Urothelium cell line (cell line): ENCODE measurements at regions not wholly inside any gene's neighbourhood (a gene's known extent, or its start where the extent isn't known, plus 50 kb on each side); places are given as distances from the start of the nearest gene placed in this dataset.
"Not testable (repeated sequence)": the region's sequence is repeated elsewhere in the genome, so short reads cannot be mapped to it uniquely, and the experiment has no call there.

Source experiments
- DNase-seq: peaks from one replicate; pipeline ENCODE4 v3.0.0; 2011; ENCODE audit warnings: low spot score, mixed read lengths
- FAIRE-seq: peaks from 2 replicates; lab custom pipeline; 2011; peaks lifted over from hg19 to GRCh38; lab: Jason Lieb, UNC

- FAIRE-seq, result no peak
Observed at GRCh38 chr15:45804028-45804427, 169.2 kb downstream of the SQOR start.

DNA sequence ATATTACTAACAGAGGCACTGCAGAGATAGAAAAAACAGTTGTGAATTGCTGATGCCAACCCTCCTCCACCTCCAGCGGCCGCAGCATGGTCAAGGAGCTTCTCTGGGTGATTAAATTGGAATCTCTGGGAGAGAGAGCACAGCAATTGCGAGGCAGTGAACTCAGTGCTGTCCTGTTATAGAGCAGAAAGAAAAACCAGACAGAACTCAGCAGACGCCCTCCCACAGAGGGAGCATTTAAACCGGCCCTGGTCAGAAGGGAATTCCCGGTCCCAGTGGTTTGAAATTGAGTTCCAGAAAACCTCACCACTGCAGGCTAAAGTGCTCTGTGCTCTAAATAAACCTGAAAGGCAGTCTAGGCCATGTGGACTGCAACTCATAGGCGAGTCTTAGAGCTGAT, 175.4 kb downstream of the SQOR start:
- no peak for FAIRE-seq
- DNase-seq, result no peak

More at GRCh38 chr15:45804028-45804427, 169.2 kb downstream of the SQOR start:
- no peak for DNase-seq

DNA sequence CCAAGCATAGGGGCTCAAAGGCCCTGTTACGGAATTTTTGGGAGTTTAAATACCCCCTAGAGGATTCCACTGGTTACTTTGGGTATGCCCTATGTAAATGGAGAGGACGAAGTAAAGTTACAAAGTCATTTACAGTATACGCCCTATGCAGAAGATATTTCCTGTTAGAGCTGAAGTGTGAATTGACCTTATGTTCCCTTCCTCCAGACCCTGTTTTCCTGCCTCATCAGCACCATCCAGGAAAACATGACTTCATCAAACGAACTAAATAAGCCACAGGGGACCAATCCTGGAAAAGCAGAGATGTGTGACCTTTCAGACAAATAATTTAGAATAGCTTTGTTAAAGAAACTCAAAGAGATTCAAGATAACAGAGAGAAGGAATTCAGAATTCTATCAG, 177.4 kb downstream of the SQOR start:
- FAIRE-seq (no peak), DNase-seq (no peak)

DNA sequence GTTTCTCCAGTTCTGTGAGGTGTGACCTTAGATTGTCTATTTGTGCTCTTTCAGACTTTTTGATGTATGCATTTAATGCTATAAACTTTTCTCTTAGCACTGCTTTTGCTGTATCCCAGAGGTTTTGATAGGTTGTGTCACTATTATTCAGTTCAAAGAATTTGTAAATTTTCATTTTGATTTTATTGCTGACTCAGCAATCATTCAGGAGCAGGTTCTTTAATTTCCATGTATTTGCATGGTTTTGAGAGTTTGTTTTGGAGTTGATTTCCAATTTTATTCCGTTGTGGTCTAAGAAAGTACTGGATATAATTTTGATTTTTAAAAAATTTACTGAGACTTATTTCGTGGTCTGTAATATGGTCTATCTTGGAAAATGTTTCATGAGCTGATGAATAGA, 182.7 kb downstream of the SQOR start:
- not testable (repeated sequence) for DNase-seq, FAIRE-seq

- DNase-seq, result no peak
- no peak for FAIRE-seq
Observed at GRCh38 chr15:45821390-45821789, 186.6 kb downstream of the SQOR start.

- DNase-seq, FAIRE-seq: not testable (repeated sequence)
Observed at GRCh38 chr15:45822968-45823367, 188.1 kb downstream of the SQOR start.

DNA sequence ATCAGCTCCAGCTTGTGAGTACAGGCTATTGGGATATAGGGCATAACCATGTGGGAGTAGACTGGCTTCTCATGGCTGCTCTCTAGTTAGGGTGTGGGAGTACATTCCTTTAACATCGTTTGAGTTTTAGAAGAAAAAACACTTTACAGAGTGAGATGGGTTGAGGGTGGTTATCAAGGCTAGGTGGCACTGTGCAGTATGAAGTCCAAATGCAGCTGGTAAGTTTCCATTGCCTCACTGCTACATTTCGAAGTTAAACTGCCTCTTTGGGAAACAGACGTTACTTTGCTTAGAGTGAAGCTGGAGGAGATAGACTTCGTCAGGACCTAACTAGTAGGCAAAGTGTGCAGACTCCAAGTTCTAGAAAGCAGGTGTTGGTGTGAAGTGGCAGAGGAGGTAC, 192.4 kb downstream of the SQOR start:
- DNase-seq, result no peak
- FAIRE-seq, result no peak

GRCh38 chr15:45827766-45828165, 192.9 kb downstream of the SQOR start:
- no peak for DNase-seq
- FAIRE-seq, result no peak

DNA sequence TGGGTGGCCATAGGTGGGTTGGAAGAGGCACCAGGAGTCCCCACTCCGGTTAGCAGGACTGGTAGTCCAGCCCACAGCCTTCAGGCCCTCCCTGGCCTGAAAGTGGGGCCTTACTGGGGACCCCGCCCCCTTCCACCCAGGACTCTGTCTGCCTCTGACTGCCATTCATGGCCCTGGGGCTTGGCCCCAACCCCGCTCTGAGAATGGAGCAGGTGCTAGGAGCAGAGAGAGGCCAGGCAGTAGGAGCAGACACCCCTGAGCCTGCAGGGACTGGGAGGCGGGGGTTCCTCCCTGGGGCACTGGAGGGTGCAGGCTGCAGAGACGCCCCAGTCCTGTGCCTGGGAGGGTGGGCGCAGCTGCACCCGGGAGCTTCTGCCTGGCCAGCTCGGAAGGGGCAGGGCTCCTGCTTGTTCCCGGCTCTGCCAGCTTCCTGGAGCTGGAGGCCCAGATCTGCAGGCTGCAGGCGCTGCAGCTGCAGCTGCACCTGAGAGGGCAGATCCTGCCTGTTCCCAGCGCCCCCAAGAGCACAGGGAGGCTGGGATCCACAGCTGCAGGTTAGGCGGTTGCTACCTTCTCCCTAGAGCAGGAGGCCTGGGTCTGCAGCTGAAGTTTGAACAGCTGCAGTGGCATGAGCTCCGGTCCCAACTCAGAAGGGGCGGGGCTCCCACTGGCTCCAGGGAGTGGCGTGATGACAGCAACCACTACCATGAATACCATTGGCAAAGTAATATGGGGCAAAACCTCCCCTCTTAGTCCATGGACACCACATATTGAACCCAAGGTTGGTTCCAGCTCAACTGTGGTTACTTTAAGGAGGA, 194.7 kb downstream of the SQOR start:
- no peak for DNase-seq
- no peak for FAIRE-seq

GRCh38 chr15:45831787-45832186, 197.0 kb downstream of the SQOR start:
- FAIRE-seq (no peak), DNase-seq (no peak)

DNA sequence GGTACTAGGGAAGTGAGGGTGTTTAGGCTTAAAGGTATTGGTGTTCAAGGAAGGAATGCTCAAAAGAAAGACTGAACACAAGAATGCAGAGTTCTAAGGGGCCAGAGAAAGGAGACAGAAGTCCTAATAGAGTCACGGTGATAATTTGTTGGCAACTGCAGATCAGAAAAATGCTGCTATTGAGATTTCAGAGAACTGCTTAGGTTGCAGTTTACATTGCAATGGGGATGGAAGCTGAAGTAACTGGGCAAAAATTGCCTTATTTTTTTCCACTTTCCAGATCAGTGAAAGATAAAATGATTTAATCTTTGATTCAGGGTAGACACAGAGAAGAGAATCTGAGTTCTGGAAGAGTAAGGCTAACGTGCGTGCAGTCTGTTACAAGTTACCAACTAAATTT, 199.8 kb downstream of the SQOR start:
- FAIRE-seq, result no peak

DNA sequence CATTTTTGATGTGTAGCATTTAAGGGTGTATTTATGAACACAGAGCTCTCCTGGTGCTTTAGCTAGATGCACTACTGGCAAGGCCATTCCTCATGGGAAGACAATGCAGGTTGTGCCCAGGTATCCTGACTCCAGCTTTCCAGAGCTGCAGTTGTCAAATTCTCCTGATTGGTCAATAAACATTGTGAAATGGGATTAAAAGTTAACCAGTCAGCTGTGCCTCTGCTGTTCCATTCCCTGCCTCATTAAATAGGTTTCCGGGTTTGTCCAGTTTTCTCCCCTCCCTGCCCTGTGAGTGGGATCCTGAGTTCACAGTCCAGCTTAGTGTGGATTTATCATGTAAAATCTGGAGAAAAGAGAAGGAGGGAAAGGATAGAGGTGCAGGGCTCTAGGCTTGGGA, 207.3 kb downstream of the SQOR start:
- FAIRE-seq, result no peak
- no peak for DNase-seq

More for the DNA sequence above, 199.8 kb downstream of the SQOR start:
- no peak for DNase-seq

DNA sequence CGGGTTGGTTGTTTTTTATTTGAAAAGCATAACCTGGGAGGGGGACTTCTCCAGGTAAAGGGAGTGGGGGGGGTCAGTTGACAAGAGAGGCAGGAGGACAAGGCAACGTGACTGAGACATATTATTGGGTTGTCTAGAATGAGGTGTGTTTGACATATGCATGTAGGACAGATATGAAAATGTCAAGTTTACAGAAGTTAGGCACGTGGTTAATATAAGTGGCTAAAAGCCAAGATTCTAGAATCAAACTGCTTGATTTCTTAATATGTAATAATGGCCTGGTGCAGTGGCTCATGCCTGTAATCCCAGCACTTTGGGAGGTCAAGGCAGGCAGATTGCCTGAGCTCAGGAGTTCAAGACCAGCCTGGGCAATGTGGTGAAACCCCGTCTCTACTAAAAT, 212.8 kb downstream of the SQOR start:
- DNase-seq (no peak), FAIRE-seq (no peak)

- no peak for FAIRE-seq
Observed at GRCh38 chr15:45849136-45849535, 214.3 kb downstream of the SQOR start.

GRCh38 chr15:45854455-45855202, 219.8 kb downstream of the SQOR start:
- no peak for FAIRE-seq
- no peak for DNase-seq

More at GRCh38 chr15:45849136-45849535, 214.3 kb downstream of the SQOR start:
- no peak for DNase-seq

DNA sequence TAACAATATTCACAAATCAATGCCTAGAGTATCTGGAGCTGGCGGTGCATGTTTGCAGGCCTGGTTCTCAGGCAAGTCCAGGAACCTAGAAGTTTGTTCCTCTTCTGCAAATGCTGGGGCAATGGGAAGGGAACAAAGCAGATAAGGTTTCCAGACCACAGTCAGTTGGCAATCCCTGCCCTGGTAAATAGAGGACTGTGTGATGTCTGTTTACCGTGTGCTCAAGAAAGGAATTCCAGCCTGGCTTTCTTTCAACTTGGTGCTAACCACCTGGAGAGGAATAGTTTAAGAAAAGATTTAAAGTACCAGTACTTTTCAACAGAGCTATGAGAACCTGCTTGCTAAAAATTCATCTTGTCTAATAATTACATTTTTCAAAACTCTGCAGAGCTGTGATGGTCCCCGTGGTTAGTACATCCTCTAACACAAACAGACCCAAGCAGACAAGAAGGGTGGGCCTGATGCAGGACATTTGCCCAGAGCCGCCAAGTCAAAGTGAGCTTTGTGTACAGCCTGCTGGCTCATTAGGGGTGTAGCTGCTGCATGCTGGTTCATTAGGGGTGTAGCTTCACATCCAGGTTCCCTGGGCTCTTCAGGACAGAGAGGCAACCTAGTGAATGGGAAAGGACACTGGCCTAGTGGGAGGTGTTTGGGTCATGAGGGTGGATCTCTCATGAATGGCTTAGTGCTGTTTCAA, 220.5 kb downstream of the SQOR start:
- FAIRE-seq (no peak), DNase-seq (peak; percentile 42)

DNA sequence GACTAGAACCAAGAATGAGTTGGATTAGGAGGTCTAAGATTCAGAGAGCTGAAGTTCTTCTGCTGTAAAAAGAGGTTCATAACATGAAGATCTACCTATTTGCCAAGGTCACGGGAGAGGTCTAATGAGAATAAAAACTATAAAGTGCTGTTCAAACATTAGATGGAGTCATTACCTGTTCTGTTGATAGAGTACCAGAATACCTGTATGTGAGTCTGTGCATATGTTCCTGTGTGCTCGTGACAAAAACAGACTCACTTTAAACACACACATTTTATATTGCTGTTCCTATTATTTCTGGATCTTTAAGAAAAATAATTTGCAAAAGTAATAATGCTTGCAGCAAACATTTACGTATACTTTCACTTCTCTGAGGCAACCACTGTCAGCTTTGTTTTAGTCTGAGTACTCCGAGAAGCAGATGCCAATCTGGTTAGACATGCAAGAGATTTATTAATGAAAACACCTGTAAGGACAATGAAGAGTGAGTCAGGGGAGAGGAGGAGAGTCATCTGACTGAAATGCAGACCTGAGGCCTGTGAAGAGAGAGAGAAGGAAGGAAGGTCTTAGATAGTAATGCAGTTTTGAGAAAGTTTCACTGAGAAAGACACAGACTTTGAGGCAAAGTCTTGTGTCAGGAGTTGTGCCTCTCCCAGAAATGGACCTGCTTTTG, 221.2 kb downstream of the SQOR start:
- FAIRE-seq (no peak), DNase-seq (peak; percentile 53)

- FAIRE-seq (no peak), DNase-seq (no peak)
Observed at GRCh38 chr15:45857291-45857690, 222.5 kb downstream of the SQOR start.

DNA sequence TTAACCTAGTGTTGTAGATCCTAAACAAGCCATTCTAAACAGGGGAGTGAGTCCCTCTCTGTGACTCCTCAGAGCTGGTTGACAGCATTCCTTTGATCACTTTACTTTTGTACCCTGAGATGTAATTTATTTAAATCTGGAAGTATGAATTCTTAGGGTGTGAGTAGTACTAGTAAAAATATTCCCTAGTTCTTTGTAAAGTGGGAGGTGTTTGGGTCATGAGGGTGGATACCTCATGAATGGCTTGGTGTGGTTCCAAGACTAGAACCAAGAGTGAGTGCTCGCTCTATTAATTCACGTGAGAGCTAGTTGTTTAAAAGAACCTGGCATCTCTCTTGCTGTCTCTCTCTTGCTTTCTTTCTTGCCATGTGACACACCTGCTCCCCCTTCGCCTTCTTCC, 223.7 kb downstream of the SQOR start:
- FAIRE-seq (no peak), DNase-seq (no peak)

DNA sequence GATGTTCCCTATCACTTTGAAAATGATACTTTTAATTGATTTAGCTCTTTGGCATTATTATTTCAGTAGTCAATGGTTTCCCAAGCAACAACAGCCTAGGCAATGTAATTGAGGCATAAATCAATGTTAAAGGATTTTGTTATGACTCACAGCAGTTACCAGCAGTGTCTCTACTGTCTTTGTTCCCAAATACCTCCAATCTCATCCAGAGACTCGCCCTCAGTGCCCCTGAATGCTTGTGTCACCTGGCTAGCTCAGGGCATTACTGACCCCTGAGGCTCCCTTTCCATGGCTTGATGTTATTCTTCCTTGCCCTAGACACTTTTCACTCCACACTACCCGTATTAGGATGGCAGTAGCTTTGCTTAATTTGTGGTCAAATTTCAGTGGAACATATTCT, 227.2 kb downstream of the SQOR start:
- DNase-seq, result no peak

More for the DNA sequence above, 227.2 kb downstream of the SQOR start:
- FAIRE-seq, result no peak
